ENCODE measurements at regions not wholly inside any gene's neighbourhood (a gene's known extent, or its start where the extent isn't known, plus 50 kb on each side); places are given as distances from the start of the nearest gene placed in this dataset.

GRCh38 chr7:113267271-113267670, 148.9 kb upstream of the SMIM30 start:
- TF ChIP-seq, protein P1, sequence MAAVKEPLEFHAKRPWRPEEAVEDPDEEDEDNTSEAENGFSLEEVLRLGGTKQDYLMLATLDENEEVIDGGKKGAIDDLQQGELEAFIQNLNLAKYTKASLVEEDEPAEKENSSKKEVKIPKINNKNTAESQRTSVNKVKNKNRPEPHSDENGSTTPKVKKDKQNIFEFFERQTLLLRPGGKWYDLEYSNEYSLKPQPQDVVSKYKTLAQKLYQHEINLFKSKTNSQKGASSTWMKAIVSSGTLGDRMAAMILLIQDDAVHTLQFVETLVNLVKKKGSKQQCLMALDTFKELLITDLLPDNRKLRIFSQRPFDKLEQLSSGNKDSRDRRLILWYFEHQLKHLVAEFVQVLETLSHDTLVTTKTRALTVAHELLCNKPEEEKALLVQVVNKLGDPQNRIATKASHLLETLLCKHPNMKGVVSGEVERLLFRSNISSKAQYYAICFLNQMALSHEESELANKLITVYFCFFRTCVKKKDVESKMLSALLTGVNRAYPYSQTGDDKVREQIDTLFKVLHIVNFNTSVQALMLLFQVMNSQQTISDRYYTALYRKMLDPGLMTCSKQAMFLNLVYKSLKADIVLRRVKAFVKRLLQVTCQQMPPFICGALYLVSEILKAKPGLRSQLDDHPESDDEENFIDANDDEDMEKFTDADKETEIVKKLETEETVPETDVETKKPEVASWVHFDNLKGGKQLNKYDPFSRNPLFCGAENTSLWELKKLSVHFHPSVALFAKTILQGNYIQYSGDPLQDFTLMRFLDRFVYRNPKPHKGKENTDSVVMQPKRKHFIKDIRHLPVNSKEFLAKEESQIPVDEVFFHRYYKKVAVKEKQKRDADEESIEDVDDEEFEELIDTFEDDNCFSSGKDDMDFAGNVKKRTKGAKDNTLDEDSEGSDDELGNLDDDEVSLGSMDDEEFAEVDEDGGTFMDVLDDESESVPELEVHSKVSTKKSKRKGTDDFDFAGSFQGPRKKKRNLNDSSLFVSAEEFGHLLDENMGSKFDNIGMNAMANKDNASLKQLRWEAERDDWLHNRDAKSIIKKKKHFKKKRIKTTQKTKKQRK (IDR thresholded peaks at IDR 0.05; ENCODE audit: low read depth, low read length), result no peak
- TF ChIP-seq GABPA (IDR thresholded peaks at IDR 0.05; ENCODE audit: low read depth), result no peak
- TF ChIP-seq POLR2A (IDR thresholded peaks at IDR 0.05; ENCODE audit: low read depth, low read length), result no peak
